ENCODE measurements at regions not wholly inside any gene's neighbourhood (a gene's known extent, or its start where the extent isn't known, plus 50 kb on each side); places are given as distances from the start of the nearest gene placed in this dataset.

GRCh38 chr5:101437351-101437750 lies 534.3 kb upstream of the ST8SIA4 start:
- DNase-seq (no peak), ATAC-seq (ENCODE audit: low read depth) (no peak)
- Mint-ChIP-seq H3K4me1 (no peaks in the 10 kb centered on the region), H3K27ac (no peak overlapping the region), H3K36me3 (ENCODE audit: low read depth) (no peaks in the 10 kb centered on the region), H3K27me3 (no peaks in the 10 kb centered on the region), H3K4me3 (no peak overlapping the region), H3K9me3 (no peaks in the 10 kb centered on the region)
- TF ChIP-seq, protein P1, sequence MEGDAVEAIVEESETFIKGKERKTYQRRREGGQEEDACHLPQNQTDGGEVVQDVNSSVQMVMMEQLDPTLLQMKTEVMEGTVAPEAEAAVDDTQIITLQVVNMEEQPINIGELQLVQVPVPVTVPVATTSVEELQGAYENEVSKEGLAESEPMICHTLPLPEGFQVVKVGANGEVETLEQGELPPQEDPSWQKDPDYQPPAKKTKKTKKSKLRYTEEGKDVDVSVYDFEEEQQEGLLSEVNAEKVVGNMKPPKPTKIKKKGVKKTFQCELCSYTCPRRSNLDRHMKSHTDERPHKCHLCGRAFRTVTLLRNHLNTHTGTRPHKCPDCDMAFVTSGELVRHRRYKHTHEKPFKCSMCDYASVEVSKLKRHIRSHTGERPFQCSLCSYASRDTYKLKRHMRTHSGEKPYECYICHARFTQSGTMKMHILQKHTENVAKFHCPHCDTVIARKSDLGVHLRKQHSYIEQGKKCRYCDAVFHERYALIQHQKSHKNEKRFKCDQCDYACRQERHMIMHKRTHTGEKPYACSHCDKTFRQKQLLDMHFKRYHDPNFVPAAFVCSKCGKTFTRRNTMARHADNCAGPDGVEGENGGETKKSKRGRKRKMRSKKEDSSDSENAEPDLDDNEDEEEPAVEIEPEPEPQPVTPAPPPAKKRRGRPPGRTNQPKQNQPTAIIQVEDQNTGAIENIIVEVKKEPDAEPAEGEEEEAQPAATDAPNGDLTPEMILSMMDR (IDR thresholded peaks at IDR 0.05), result no peak
- POLR2A ChIA-PET, result no interaction called here
- CTCF ChIA-PET, result no interaction called here
- intact Hi-C loops (cut with micrococcal nuclease), result no loop called here

DNA sequence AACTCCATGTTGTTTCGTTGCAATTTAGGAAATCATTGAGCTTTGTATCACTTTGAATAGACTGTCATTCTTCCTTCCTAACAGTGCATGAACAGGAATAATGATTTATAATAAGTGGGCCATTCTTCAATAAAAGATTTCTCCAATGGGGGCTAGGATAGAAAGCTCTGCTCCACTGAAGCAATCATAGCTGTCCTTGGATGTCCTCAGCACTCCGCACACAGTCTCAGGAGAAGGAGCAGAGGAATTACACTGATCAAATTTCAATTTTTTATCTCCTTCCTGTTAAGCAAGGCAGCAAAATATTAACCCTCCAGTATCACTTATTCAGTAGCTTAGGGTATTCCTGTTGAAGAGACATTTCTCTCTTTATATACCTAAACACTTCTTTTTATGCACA lies 532.7 kb upstream of the ST8SIA4 start:
- no peak for ATAC-seq (ENCODE audit: low read depth)
- H3K27ac Mint-ChIP-seq, result no peak overlapping the region
- TF ChIP-seq, protein P1 (IDR thresholded peaks at IDR 0.05), result no peak
- no peaks in the 10 kb centered on the region for H3K27me3 Mint-ChIP-seq
- peaks cover under 1% of the 10 kb centered on the region for H3K9me3 Mint-ChIP-seq
- no peaks in the 10 kb centered on the region for H3K36me3 Mint-ChIP-seq (ENCODE audit: low read depth)
- POLR2A ChIA-PET, result no interaction called here
- DNase-seq, result no peak
- intact Hi-C loops (cut with micrococcal nuclease), result no loop called here
- CTCF ChIA-PET, result no interaction called here
- H3K4me1 Mint-ChIP-seq, result no peaks in the 10 kb centered on the region
- no peak overlapping the region for H3K4me3 Mint-ChIP-seq

DNA sequence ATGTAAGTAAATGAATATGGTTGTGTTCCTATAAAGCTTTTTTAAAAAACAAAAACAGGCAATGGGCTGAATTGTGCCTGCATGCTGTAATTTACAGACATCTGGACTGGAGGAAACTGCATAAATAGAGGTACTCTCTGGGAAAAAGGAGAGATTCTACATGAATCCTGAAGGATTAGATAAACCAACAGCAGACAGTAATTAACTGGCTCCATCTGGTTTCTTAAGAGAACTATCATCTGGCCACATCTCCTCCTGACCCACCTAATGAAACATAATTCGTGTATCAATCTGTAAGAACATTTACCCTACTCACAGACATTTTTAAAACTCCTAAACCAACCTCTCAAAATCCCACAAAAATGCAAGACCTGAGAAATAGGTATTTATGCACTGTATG lies 528.1 kb upstream of the ST8SIA4 start:
- H3K4me3 Mint-ChIP-seq, result no peak overlapping the region
- no peak for DNase-seq
- no peaks in the 10 kb centered on the region for H3K36me3 Mint-ChIP-seq (ENCODE audit: low read depth)
- intact Hi-C loops (cut with micrococcal nuclease), result no loop called here
- ATAC-seq (ENCODE audit: low read depth), result no peak
- ChIA-PET CTCF (no interaction called here), POLR2A (no interaction called here)
- no peaks in the 10 kb centered on the region for H3K27me3 Mint-ChIP-seq
- TF ChIP-seq, protein P1 (IDR thresholded peaks at IDR 0.05), result no peak
- peaks cover 3% of the 10 kb centered on the region for H3K9me3 Mint-ChIP-seq
- no peak overlapping the region for H3K27ac Mint-ChIP-seq
- H3K4me1 Mint-ChIP-seq, result no peaks in the 10 kb centered on the region

- H3K27ac Mint-ChIP-seq, result no peak overlapping the region
- ATAC-seq (ENCODE audit: low read depth) (no peak), DNase-seq (no peak)
- TF ChIP-seq, protein P1 (IDR thresholded peaks at IDR 0.05), result no peak
- H3K9me3 Mint-ChIP-seq, result peaks cover 3% of the 10 kb centered on the region
- POLR2A ChIA-PET, result no interaction called here
- H3K27me3 Mint-ChIP-seq, result no peaks in the 10 kb centered on the region
- intact Hi-C loops (cut with micrococcal nuclease), result no loop called here
- no peak overlapping the region for H3K4me3 Mint-ChIP-seq
- H3K36me3 Mint-ChIP-seq (ENCODE audit: low read depth), result no peaks in the 10 kb centered on the region
- H3K4me1 Mint-ChIP-seq, result no peaks in the 10 kb centered on the region
- CTCF ChIA-PET, result no interaction called here
Measured at GRCh38 chr5:101430551-101430950, 527.5 kb upstream of the ST8SIA4 start.

- Mint-ChIP-seq H3K27me3 (no peaks in the 10 kb centered on the region), H3K36me3 (ENCODE audit: low read depth) (no peaks in the 10 kb centered on the region), H3K9me3 (peaks cover 3% of the 10 kb centered on the region), H3K27ac (no peak overlapping the region), H3K4me1 (no peaks in the 10 kb centered on the region), H3K4me3 (no peak overlapping the region)
- ATAC-seq (ENCODE audit: low read depth) (no peak), DNase-seq (no peak)
- ChIA-PET POLR2A (no interaction called here), CTCF (no interaction called here)
- TF ChIP-seq, protein P1 (IDR thresholded peaks at IDR 0.05), result no peak
- intact Hi-C loops (cut with micrococcal nuclease), result no loop called here
Measured at GRCh38 chr5:101429241-101429640, 526.2 kb upstream of the ST8SIA4 start.
